NB4 (cell line): ENCODE measurements at regions not wholly inside any gene's neighbourhood (a gene's known extent, or its start where the extent isn't known, plus 50 kb on each side); places are given as distances from the start of the nearest gene placed in this dataset.

Source experiments
- CTCF ChIP-seq: IDR thresholded peaks from one replicate; pipeline ENCODE4 v1.5.1; 2012; ENCODE audit warnings: low read depth, low read length
- POLR2A ChIP-seq: IDR thresholded peaks from 2 replicates; pipeline ENCODE4 v1.6.1; 2011; ENCODE audit warnings: mild to moderate bottlenecking; ENCODE audit not compliant: insufficient read length; ENCODE audit errors: extremely low read depth

DNA sequence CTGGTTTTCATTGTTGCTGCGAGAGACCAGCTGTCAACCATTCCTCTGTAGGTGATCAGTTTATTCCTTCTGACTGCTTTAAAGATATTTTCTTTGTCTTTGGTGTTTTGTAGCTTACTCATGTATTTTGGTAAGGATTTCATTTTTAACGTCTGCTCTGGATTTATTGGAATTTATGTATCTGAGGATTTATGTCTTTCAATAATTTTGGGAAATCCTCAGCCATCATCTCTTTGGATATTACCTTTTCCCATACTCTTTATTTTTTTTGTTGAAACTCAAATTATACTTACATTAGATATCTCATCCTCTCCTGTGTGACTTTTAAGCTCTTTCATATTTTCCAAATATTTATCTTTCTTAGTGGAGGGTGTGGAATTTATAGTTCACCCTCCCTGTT, 62.7 kb upstream of the COL8A1 start:
- TF ChIP-seq CTCF, result no peak
- no peak for TF ChIP-seq POLR2A
